GM18517 (cell line): ENCODE measurements at regions not wholly inside any gene's neighbourhood (a gene's known extent, or its start where the extent isn't known, plus 50 kb on each side); places are given as distances from the start of the nearest gene placed in this dataset.
"Not testable (repeated sequence)": the region's sequence is repeated elsewhere in the genome, so short reads cannot be mapped to it uniquely, and the experiment has no call there.

Experiments
- ATAC-seq: cut with Tn5 transposase; IDR thresholded peaks from one replicate; pipeline ENCODE4 v1.9.1; 2021; ENCODE audit warnings: mild to moderate bottlenecking, moderate library complexity; ENCODE audit not compliant: unreplicated experiment

GRCh38 chr3:94787734-94788270, 724.9 kb downstream of the NSUN3 start:
- ATAC-seq = no peak

- no peak for ATAC-seq
These were observed 731.7 kb downstream of the NSUN3 start for GRCh38 chr3:94794563-94794962.

DNA sequence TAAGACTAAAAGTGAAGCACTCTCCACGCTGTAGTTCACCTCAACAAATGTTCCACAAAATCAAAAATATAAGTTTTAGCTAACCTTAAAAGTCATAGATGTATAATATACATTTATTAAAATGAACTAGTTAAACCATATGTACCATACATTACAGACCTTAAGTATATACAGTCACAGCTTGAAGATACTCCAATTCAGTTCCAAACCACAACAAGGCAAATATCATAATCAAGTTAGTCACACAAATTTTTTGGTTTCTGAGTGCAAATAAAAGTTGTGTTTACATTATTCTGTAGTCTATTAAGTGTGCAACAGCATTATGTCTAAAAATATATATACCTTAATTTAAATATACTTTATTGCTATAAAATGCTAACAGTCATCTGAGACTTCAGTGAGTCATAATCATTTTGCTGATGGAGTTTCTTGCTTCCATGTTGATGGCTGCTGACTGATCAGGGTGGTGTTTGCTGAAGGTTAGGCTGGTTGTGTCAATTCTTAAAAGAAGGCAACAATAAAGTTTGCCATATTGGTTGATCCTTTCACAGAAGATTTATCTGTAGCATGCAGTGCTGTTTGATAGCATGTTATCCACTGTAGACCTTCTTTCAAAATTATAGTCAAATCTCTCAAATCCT, 736.7 kb downstream of the NSUN3 start:
- ATAC-seq = no peak

- ATAC-seq = no peak
These were observed 749.0 kb downstream of the NSUN3 start for GRCh38 chr3:94811836-94812235.

GRCh38 chr3:94821241-94821640, 758.4 kb downstream of the NSUN3 start:
- ATAC-seq = no peak

DNA sequence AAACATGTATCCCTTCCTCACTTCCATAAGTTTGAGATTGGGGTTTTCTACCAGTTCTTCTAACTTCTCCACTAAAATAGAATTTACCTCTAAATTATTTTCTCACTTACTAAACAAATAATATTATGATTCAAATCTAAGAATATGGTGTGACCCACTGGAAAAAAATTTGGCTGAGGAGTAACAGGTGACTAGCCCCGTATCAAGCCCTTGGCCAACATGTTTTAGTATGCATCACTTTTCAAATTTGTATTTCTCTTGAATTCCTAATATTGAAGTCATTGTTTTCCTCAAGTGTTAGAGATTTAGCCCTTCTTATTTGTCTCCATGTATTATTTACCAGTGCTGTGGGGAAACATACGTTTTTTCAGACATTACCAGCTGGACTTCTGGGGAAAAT, 759.4 kb downstream of the NSUN3 start:
- no peak for ATAC-seq

DNA sequence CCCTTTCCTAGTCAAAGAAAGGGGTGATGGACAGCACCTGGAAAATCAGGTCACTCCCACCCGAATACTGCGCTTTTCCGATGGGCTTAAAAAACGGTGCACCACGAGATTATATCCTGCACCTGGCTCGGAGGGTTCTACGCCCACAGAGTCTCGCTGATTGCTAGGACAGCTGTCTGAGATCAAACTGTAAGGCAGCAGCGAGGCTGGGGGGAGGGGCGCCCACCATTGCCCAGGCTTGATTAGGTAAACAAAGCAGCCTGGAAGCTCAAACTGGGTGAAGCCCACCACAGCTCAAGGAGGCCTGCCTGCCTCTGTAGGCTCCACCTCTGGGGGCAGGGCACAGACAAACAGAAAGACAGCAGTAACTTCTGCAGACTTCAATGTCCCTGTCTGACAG, 783.4 kb downstream of the NSUN3 start:
- not testable (repeated sequence) for ATAC-seq

DNA sequence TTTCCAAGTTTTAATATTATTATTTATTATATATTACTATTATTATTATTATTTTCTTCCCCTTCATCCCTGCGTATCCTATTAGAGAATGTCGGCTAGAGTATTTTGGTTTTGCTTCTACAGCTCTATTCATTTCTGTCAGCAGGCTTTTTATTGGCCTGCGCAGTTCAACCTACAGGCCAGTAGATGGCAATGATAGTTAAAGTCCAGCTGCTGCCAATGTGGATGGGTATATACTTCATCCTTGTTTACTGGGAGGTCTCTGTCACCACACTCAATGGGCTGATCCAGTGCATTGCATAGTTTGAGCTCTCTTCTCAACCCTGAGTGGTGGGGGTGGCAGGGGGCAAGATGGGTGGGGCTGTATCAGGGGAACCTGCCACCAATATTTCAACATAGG, 799.8 kb downstream of the NSUN3 start:
- no peak for ATAC-seq

GRCh38 chr3:94869059-94869547, 806.2 kb downstream of the NSUN3 start:
- no peak for ATAC-seq

- no peak for ATAC-seq
These were observed 810.9 kb downstream of the NSUN3 start for GRCh38 chr3:94873751-94874150.

- ATAC-seq = no peak
These were observed 812.3 kb downstream of the NSUN3 start for GRCh38 chr3:94875149-94875548.

GRCh38 chr3:94887065-94887464, 824.2 kb downstream of the NSUN3 start:
- no peak for ATAC-seq

DNA sequence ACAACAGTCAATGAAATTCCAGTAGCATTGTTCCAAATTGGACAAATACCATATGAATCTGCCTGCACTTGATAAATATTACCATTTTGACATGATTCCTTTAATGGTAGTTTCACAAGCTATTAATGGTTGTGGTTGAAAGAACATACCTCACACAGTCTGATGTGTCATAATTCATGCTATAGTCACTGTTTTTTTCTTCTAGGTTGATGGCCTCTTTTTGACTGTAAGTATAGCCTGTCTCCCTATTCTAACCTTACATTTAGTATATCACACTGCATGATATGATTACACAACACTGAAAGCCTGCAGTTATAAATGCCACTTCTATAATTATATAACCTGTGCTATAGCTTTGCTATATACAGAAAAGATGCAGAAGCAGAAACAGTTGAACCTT, 834.1 kb downstream of the NSUN3 start:
- no peak for ATAC-seq

DNA sequence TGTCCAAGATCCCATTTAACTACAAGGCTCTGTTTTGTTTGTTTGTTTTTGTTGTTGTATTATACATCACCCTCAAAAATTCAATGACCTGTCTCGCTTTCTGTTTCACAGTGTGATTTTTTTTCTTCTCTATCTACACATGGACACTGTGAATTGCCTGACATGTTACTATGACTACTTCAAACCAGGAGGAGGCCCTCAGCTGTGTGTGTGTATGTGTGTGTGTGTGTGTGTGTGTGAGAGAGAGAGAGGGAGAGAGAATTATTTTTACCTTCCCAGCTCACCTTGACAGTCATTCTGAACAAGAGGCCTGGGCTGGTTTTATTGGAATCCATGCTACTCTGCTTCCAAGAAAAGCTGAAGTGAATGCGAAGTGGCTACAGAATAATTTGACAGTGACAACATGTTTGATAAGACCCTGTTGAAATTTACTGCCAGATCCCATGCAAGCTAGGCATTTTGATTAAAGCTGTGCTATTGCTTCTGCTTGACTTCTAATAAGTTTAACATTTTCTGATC, 841.4 kb downstream of the NSUN3 start:
- no peak for ATAC-seq

- ATAC-seq = no peak
These were observed 846.9 kb downstream of the NSUN3 start for GRCh38 chr3:94909726-94910125.

- ATAC-seq = no peak
These were observed 849.8 kb downstream of the NSUN3 start for GRCh38 chr3:94912656-94913055.

- no peak for ATAC-seq
These were observed 864.3 kb downstream of the NSUN3 start for GRCh38 chr3:94927175-94927574.

DNA sequence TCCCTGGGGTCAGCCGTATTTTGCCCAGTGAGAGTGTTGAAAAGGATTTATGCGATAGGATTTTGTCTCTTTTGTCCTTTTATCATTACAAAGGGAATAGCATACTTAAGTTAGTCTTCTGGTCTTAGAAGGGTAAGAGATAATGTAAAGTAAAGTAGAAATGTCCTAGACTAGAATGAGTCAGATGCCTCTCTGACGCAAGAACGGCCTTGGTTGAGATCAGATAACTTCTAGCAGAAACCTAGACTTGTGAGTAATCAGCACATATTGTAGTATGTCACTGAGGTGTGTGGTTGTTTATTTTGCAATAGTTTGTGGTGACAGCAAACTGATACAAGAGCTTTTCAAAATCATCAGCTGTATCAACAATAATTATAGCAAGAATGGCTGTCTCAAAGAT, 866.1 kb downstream of the NSUN3 start:
- no peak for ATAC-seq

GRCh38 chr3:94935738-94936580, 873.1 kb downstream of the NSUN3 start:
- no peak for ATAC-seq

- ATAC-seq = no peak
These were observed 875.1 kb downstream of the NSUN3 start for GRCh38 chr3:94937980-94938379.

GRCh38 chr3:94946683-94947082, 883.8 kb downstream of the NSUN3 start:
- no peak for ATAC-seq
